Sigmoid colon (tissue), 6 donors: ENCODE measurements at regions not wholly inside any gene's neighbourhood (a gene's known extent, or its start where the extent isn't known, plus 50 kb on each side); places are given as distances from the start of the nearest gene placed in this dataset.

Experiments used
- DNase-seq: peaks from one replicate; pipeline ENCODE4 v3.0.0-alpha.2; 2019
- H3K27ac ChIP-seq, 4 donors: fragments of 200-600 bp; sonication (generic); one replicate each; pipeline ENCODE4 v1.5.1; 2016 to 2019; ENCODE audit warnings: mild to moderate bottlenecking in 1 of 4
- H3K27me3 ChIP-seq, 3 donors: fragments of 200-600 bp; sonication (generic); one replicate each; pipeline ENCODE4 v1.5.1; 2019; ENCODE audit warnings: mild to moderate bottlenecking in 1 of 3
- H3K36me3 ChIP-seq, 4 donors: fragments of 200-600 bp; sonication (generic); one replicate each; pipeline ENCODE4 v1.5.1; 2016 to 2019
- H3K4me1 ChIP-seq, 4 donors: fragments of 200-600 bp; sonication (generic); one replicate each; pipeline ENCODE4 v1.5.1; 2017 to 2019
- H3K4me3 ChIP-seq, 4 donors: fragments of 200-600 bp; sonication (generic); one replicate each; pipeline ENCODE4 v1.5.1; 2017 to 2019; ENCODE audit warnings: mild to moderate bottlenecking in 2 of 4, moderate library complexity in 1 of 4
- H3K9me3 ChIP-seq, 4 donors: fragments of 200-600 bp in 3 of 4; sonication (generic) in 3 of 4; one replicate each; pipeline versions ENCODE4 v1.5.1 to v1.6.1; 2013 to 2019
- EP300 ChIP-seq, 4 donors: sonication (generic); formaldehyde crosslinking; IDR thresholded peaks; one replicate each; pipeline ENCODE4 v1.6.1; 2017; ENCODE audit warnings: antibody characterized with exemption in 4 of 4
- POLR2A ChIP-seq, 2 donors: fragments of 450-650 bp; IDR thresholded peaks; one replicate each; pipeline ENCODE4 v1.6.1; 2016; ENCODE audit warnings: antibody characterized with exemption in 2 of 2, mild to moderate bottlenecking in 2 of 2, moderate library complexity in 2 of 2
- POLR2AphosphoS5 ChIP-seq, 4 donors: sonication (generic); formaldehyde crosslinking; IDR thresholded peaks; one replicate each; pipeline ENCODE4 v1.6.1; 2017; ENCODE audit warnings: antibody characterized with exemption in 4 of 4
- WGBS, 2 donors: extraction: QIAGEN DNeasy Blood & Tissue Kit; methylation state at CpG; one replicate each; pipeline ENCODE4 v1.1.7; 2013; 5-methylcytosine and 5-hydroxymethylcytosine counted together
- intact Hi-C: fragments of 100-400 bp; cut with DNase I; formaldehyde crosslinking; loops from one replicate; pipeline ENCODE4 v1.15.1; 2023
- TF ChIP-seq, protein P1 (sequence below), 4 experiments: fragments of 450-650 bp in 3 of 4; fragments of 200-600 bp in 1 of 4; IDR thresholded peaks; one replicate each; pipeline ENCODE4 v1.5.1; 2016 to 2019; ENCODE audit warnings: antibody characterized with exemption in 4 of 4, mild to moderate bottlenecking in 3 of 4, moderate library complexity in 2 of 4
- donor health status: healthy with polysubstance abuse.
- donor health status: healthy.

DNA sequence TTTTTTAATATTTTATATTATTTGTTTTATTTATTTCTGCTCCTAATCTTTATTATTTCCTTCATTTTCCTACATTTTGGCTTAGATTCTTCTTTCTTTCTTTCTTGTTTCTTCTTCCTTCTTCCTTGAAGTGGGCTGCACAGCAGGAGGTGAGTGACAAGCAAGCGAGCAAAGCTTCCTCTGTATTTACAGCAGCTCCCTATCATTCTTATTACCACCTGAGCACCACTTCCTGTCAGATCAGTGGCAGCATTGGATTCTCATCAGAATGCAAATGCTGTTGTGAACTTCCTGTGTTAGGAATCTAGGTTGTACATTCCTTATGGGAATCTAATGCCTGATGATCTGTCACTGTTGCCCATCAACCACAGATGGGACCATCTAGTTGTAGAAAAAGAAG lies 784.9 kb upstream of the LUZP2 start:
- TF ChIP-seq, protein P1, sequence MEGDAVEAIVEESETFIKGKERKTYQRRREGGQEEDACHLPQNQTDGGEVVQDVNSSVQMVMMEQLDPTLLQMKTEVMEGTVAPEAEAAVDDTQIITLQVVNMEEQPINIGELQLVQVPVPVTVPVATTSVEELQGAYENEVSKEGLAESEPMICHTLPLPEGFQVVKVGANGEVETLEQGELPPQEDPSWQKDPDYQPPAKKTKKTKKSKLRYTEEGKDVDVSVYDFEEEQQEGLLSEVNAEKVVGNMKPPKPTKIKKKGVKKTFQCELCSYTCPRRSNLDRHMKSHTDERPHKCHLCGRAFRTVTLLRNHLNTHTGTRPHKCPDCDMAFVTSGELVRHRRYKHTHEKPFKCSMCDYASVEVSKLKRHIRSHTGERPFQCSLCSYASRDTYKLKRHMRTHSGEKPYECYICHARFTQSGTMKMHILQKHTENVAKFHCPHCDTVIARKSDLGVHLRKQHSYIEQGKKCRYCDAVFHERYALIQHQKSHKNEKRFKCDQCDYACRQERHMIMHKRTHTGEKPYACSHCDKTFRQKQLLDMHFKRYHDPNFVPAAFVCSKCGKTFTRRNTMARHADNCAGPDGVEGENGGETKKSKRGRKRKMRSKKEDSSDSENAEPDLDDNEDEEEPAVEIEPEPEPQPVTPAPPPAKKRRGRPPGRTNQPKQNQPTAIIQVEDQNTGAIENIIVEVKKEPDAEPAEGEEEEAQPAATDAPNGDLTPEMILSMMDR (IDR thresholded peaks at IDR 0.05) = no peak
- no peak for TF ChIP-seq EP300 (IDR thresholded peaks at IDR 0.05)
- TF ChIP-seq POLR2A (IDR thresholded peaks at IDR 0.05) = no peak
- TF ChIP-seq POLR2AphosphoS5 (IDR thresholded peaks at IDR 0.05) = no peak
- Histone ChIP-seq H3K4me3 (no peak overlapping the region), H3K27ac (no peak overlapping the region), H3K27me3 (no peaks in the 10 kb centered on the region), H3K4me1 (no peaks in the 10 kb centered on the region), H3K36me3 (no peaks in the 10 kb centered on the region), H3K9me3 (no peaks in the 10 kb centered on the region)
- intact Hi-C loops = no loop called here
- DNase-seq = no peak
- WGBS, 2 donors = 93% methylated on average over 1 of the region's 1 CpG

DNA sequence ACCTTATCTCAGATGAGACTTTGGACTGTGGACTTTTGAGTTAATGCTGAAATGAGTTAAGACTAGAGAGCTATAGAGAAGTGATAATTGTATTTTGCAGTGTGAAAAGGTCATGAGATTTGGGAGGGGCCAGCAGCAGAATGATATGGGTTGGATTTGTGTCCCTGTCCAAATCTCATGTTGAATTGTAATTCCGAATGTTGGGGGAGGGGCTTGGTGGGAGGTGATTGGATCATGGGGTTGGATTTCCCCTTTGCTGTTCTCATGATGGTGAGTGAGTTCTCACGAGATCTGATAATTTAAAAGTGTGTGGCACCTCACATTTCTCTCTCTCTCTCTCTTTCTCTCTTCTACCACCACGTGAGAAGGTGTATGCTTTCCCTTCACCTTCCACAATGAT lies 777.8 kb upstream of the LUZP2 start:
- DNase-seq = no peak
- WGBS, 2 donors = 87 to 90% methylated on average over 3 of the region's 3 CpGs
- Histone ChIP-seq H3K27ac (no peak overlapping the region), H3K9me3 (no peaks in the 10 kb centered on the region), H3K27me3 (no peaks in the 10 kb centered on the region), H3K4me3 (no peak overlapping the region), H3K36me3 (no peaks in the 10 kb centered on the region), H3K4me1 (peaks cover 0 to 4% (median 2%) of the 10 kb centered on the region in 4 donors)
- intact Hi-C loops = no loop called here
- no peak for TF ChIP-seq EP300 (IDR thresholded peaks at IDR 0.05)
- no peak for TF ChIP-seq POLR2A (IDR thresholded peaks at IDR 0.05)
- no peak for TF ChIP-seq POLR2AphosphoS5 (IDR thresholded peaks at IDR 0.05)
- TF ChIP-seq, protein P1 (IDR thresholded peaks at IDR 0.05) = no peak

DNA sequence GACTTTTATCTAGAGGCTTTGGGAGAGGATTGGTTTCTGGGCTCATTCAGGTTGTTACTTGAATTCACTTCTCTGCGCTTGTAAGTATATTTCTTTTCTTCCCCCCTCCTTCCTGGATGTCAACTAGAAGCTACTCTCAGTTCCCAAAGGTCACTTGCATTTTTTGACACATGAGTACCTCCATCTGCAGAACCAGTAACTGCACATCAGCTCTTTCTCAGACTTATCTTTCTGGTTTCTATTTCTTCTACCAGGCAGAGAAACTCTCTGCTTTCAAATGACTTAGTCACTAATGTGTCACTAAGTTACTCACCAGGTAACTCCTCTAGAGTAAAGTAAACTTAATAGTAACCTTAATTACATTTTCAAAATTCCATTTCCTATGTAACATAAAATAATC lies 773.0 kb upstream of the LUZP2 start:
- Histone ChIP-seq H3K4me3 (no peak overlapping the region), H3K27ac (no peak overlapping the region), H3K4me1 (peaks cover 0 to 4% (median 2%) of the 10 kb centered on the region in 4 donors), H3K9me3 (no peaks in the 10 kb centered on the region), H3K27me3 (no peaks in the 10 kb centered on the region), H3K36me3 (no peaks in the 10 kb centered on the region)
- no peak for TF ChIP-seq POLR2AphosphoS5 (IDR thresholded peaks at IDR 0.05)
- TF ChIP-seq POLR2A (IDR thresholded peaks at IDR 0.05) = no peak
- TF ChIP-seq EP300 (IDR thresholded peaks at IDR 0.05) = no peak
- DNase-seq = no peak
- 83 to 100% methylated on average over 1 of the region's 1 CpG for WGBS, 2 donors
- intact Hi-C loops = no loop called here

DNA sequence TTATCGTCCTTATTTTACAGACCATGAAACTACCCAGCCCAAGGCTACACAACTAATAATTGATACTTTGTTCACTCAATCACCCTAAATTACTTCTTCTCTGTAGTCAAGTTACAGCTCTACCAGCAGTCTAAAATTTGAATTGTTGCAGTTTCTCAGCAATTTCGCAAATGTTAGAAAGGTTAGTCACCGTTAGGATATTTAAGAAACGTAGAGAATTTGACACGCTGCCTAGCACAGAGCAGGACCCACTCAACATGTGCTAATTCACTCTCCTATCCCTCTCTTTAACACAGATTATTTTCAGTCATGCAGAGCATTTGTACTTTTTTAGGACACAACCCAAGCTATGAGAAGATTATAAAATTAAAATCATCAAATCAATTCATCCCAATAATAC lies 771.1 kb upstream of the LUZP2 start:
- Histone ChIP-seq H3K27ac (no peak overlapping the region), H3K27me3 (no peaks in the 10 kb centered on the region), H3K9me3 (no peaks in the 10 kb centered on the region), H3K4me1 (no peaks in the 10 kb centered on the region), H3K4me3 (no peak overlapping the region), H3K36me3 (no peaks in the 10 kb centered on the region)
- TF ChIP-seq POLR2AphosphoS5 (IDR thresholded peaks at IDR 0.05) (no peak), EP300 (IDR thresholded peaks at IDR 0.05) (no peak), POLR2A (IDR thresholded peaks at IDR 0.05) (no peak)
- TF ChIP-seq, protein P1 (IDR thresholded peaks at IDR 0.05) = no peak
- DNase-seq = no peak
- WGBS, 2 donors = 94 to 95% methylated on average over 5 of the region's 5 CpGs
- intact Hi-C loops = no loop called here

DNA sequence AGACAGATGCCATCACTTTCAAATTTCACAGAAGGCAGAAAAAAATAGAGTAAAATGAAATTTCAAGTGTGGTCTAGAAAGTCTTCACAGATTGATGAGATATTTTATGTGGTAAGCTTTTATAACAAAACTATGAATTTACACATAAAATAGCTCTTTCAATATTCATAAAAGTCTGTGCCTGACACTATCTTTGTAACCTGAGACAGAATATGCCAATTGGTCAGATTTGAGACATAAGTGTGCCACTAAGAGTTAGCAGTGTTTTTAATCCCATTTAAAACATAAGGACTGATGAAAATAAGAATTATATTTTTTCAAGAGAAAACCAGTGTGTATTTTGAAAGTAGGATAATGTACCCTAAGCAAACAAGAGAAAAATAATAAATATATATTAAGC lies 769.5 kb upstream of the LUZP2 start:
- Histone ChIP-seq H3K4me1 (no peaks in the 10 kb centered on the region), H3K9me3 (no peaks in the 10 kb centered on the region), H3K4me3 (no peak overlapping the region), H3K36me3 (no peaks in the 10 kb centered on the region), H3K27me3 (no peaks in the 10 kb centered on the region), H3K27ac (no peak overlapping the region)
- TF ChIP-seq POLR2A (IDR thresholded peaks at IDR 0.05) = no peak
- TF ChIP-seq, protein P1 (IDR thresholded peaks at IDR 0.05) = no peak
- TF ChIP-seq POLR2AphosphoS5 (IDR thresholded peaks at IDR 0.05) = no peak
- TF ChIP-seq EP300 (IDR thresholded peaks at IDR 0.05) = no peak
- intact Hi-C loops = no loop called here
- no peak for DNase-seq
